ENCODE measurements at regions not wholly inside any gene's neighbourhood (a gene's known extent, or its start where the extent isn't known, plus 50 kb on each side); places are given as distances from the start of the nearest gene placed in this dataset.

DNA sequence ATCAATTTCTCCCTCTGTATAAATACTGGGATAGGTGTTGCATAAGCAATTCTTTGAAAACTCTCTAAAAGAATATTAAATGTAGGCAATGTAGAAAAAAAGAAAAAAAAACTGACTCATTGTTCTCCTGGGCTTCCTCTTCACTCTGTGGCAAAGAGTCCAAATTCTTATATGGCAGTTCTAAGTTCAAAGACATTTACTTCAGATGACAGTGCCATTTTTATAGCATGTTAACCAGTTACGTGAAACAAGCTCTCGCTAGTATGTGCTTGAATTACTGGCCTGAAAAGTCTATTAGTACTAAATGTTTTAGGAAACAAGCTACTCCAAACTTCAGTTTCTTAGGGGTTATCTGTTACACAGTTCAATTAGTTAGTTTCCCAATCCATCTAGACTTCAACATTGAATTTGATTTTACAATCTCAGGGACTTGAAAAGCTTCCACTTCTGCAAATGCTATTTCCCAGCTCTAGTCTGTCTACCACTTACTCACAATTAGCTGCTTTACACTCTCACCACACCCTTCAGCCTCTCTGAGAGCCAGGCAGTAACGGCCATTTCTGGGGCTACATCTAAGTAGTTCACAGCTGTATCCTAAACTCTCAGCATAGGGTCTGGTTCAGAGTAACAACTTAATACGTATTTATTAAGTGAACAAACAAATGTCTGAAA lies 100.4 kb downstream of the OGFRL1 start:
- no peak overlapping the region for H3K9ac ChIP-seq (ENCODE audit: insufficient read length, low read depth)
- no peak for DNase-seq (ENCODE audit: low read depth, low spot score)
- H3K9me3 ChIP-seq (ENCODE audit: insufficient read depth, low read length) = no peaks in the 10 kb centered on the region
- TF ChIP-seq ZNF274 (IDR thresholded peaks at IDR 0.05; ENCODE audit: low read depth, low read length) (no peak), YY1 (IDR thresholded peaks at IDR 0.05; ENCODE audit: insufficient read depth, insufficient read length) (no peak), SUZ12 (IDR thresholded peaks at IDR 0.05; ENCODE audit: extremely low read depth, insufficient read depth, insufficient read length) (no peak)
- H3K27me3 ChIP-seq (ENCODE audit: insufficient read depth, insufficient read length) = no peaks in the 10 kb centered on the region
- H3K4me1 ChIP-seq (ENCODE audit: insufficient read depth, insufficient read length) = no peaks in the 10 kb centered on the region
- no peak overlapping the region for H3K4me3 ChIP-seq (ENCODE audit: insufficient read length, low read depth)
- no peaks in the 10 kb centered on the region for H3K36me3 ChIP-seq (ENCODE audit: insufficient read depth, insufficient read length, low read length)

DNA sequence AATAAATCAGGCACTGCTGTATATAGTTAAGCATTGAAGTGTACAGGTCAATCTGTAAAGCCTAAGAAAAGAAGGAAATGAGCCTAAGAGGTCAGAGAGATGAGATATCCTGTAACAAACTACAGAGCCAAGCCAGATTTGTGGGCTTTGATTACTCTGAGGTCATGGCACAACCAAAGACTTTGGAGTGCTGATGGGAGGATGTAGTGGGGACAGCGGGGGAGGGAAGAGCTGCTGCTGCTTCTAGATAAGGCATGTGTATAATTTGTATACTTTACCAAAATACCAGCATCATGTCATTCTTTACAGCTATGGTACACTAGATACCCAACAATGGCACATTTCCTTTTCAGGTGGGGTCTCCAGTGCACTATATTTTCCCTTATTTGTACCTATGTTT lies 102.5 kb downstream of the OGFRL1 start:
- H3K36me3 ChIP-seq (ENCODE audit: insufficient read depth, insufficient read length, low read length) = no peaks in the 10 kb centered on the region
- no peaks in the 10 kb centered on the region for H3K4me1 ChIP-seq (ENCODE audit: insufficient read depth, insufficient read length)
- no peak for DNase-seq (ENCODE audit: low read depth, low spot score)
- H3K9ac ChIP-seq (ENCODE audit: insufficient read length, low read depth) = no peak overlapping the region
- no peaks in the 10 kb centered on the region for H3K27me3 ChIP-seq (ENCODE audit: insufficient read depth, insufficient read length)
- TF ChIP-seq ZNF274 (IDR thresholded peaks at IDR 0.05; ENCODE audit: low read depth, low read length) (no peak), YY1 (IDR thresholded peaks at IDR 0.05; ENCODE audit: insufficient read depth, insufficient read length) (no peak), SUZ12 (IDR thresholded peaks at IDR 0.05; ENCODE audit: extremely low read depth, insufficient read depth, insufficient read length) (no peak)
- H3K9me3 ChIP-seq (ENCODE audit: insufficient read depth, low read length) = no peaks in the 10 kb centered on the region
- no peak overlapping the region for H3K4me3 ChIP-seq (ENCODE audit: insufficient read length, low read depth)

DNA sequence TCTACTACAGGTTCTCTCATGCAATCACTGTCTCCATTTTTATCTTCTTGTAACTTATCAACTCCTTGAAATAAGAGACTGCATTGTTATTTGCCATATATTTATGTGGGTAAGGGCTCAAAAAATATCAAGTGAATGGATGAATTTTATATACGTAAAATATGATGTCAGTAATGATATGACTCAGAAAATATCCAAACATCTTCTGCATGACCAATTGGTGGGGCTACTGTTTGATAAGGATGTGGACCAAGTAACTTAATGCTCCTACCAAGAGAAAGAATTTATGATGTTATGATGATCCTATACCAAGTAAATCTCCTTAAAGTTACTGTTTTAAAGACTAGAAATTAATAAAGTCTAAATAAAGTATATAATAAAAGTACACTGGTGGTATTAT lies 103.7 kb downstream of the OGFRL1 start:
- Histone ChIP-seq H3K4me3 (ENCODE audit: insufficient read length, low read depth) (no peak overlapping the region), H3K27me3 (ENCODE audit: insufficient read depth, insufficient read length) (no peaks in the 10 kb centered on the region), H3K4me1 (ENCODE audit: insufficient read depth, insufficient read length) (no peaks in the 10 kb centered on the region), H3K9me3 (ENCODE audit: insufficient read depth, low read length) (no peaks in the 10 kb centered on the region), H3K36me3 (ENCODE audit: insufficient read depth, insufficient read length, low read length) (peaks cover 6% of the 10 kb centered on the region), H3K9ac (ENCODE audit: insufficient read length, low read depth) (no peak overlapping the region)
- TF ChIP-seq ZNF274 (IDR thresholded peaks at IDR 0.05; ENCODE audit: low read depth, low read length) = no peak
- TF ChIP-seq SUZ12 (IDR thresholded peaks at IDR 0.05; ENCODE audit: extremely low read depth, insufficient read depth, insufficient read length) = no peak
- no peak for TF ChIP-seq YY1 (IDR thresholded peaks at IDR 0.05; ENCODE audit: insufficient read depth, insufficient read length)
- no peak for DNase-seq (ENCODE audit: low read depth, low spot score)

DNA sequence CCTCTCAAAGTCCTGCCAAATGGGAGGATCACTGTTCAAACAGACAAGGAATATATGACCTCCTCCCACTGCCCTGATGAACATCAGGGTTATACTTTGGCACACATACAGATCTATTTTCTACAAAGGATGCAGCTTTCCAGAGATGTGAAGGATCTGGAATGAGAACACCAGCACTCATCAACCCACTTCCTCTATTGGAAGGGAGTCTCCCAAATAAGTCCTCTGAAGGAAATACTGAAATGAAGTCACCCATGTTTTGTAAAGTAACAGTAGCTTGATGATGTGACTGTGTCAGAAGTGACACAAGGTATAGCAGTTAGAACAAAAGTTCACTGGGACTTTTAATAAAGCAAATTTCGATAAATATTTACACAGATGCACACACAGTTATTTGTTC lies 104.9 kb downstream of the OGFRL1 start:
- Histone ChIP-seq H3K9ac (ENCODE audit: insufficient read length, low read depth) (no peak overlapping the region), H3K4me3 (ENCODE audit: insufficient read length, low read depth) (no peak overlapping the region), H3K27me3 (ENCODE audit: insufficient read depth, insufficient read length) (no peaks in the 10 kb centered on the region), H3K9me3 (ENCODE audit: insufficient read depth, low read length) (no peaks in the 10 kb centered on the region), H3K36me3 (ENCODE audit: insufficient read depth, insufficient read length, low read length) (peaks cover 13% of the 10 kb centered on the region), H3K4me1 (ENCODE audit: insufficient read depth, insufficient read length) (no peaks in the 10 kb centered on the region)
- DNase-seq (ENCODE audit: low read depth, low spot score) = no peak
- TF ChIP-seq ZNF274 (IDR thresholded peaks at IDR 0.05; ENCODE audit: low read depth, low read length) (no peak), SUZ12 (IDR thresholded peaks at IDR 0.05; ENCODE audit: extremely low read depth, insufficient read depth, insufficient read length) (no peak), YY1 (IDR thresholded peaks at IDR 0.05; ENCODE audit: insufficient read depth, insufficient read length) (no peak)

DNA sequence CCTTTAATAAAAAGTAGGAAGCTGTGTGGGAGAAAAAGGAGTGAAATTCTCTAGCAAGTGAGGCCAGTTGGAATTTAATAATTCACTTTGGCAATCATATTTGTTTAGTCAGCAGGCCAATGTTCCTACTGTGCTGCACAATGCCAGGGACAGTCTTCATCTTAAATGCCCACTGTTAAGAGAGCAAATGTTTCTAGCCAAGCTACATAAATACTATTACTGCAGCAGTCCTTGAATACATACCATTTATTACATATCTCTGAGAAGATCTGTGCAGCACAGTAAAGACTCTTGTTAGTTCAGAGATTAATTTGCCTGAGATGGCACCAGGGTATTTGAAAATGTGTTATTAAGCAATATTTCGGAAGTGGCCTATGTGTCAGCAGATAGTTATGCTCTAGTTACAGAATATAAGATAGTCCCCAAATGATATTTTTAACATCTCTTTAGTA lies 105.4 kb downstream of the OGFRL1 start:
- Histone ChIP-seq H3K27me3 (ENCODE audit: insufficient read depth, insufficient read length) (no peaks in the 10 kb centered on the region), H3K9me3 (ENCODE audit: insufficient read depth, low read length) (no peaks in the 10 kb centered on the region), H3K36me3 (ENCODE audit: insufficient read depth, insufficient read length, low read length) (peaks cover 13% of the 10 kb centered on the region), H3K9ac (ENCODE audit: insufficient read length, low read depth) (no peak overlapping the region), H3K4me3 (ENCODE audit: insufficient read length, low read depth) (no peak overlapping the region), H3K4me1 (ENCODE audit: insufficient read depth, insufficient read length) (no peaks in the 10 kb centered on the region)
- DNase-seq (ENCODE audit: low read depth, low spot score) = no peak
- no peak for TF ChIP-seq YY1 (IDR thresholded peaks at IDR 0.05; ENCODE audit: insufficient read depth, insufficient read length)
- TF ChIP-seq ZNF274 (IDR thresholded peaks at IDR 0.05; ENCODE audit: low read depth, low read length) = no peak
- no peak for TF ChIP-seq SUZ12 (IDR thresholded peaks at IDR 0.05; ENCODE audit: extremely low read depth, insufficient read depth, insufficient read length)

DNA sequence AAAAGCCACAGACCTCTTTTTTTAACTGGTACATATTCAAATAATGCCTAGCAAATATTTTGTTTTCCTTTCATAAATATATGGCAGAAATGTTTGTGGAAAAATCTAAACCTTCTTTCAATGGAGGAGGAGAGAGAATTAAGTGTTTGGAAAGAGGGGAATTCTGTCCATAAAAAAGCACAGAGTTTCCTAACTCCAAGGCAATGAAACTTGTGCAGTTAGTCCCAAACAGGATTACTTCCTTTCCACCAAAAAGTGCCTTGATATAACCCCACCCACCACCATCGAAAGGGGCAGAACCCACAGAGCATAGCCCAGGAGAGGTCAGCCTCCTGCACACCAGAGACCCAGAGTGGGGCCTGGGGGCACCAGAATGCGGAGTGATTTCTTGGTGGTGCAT lies 106.3 kb downstream of the OGFRL1 start:
- H3K27me3 ChIP-seq (ENCODE audit: insufficient read depth, insufficient read length) = no peaks in the 10 kb centered on the region
- H3K4me3 ChIP-seq (ENCODE audit: insufficient read length, low read depth) = no peak overlapping the region
- H3K4me1 ChIP-seq (ENCODE audit: insufficient read depth, insufficient read length) = no peaks in the 10 kb centered on the region
- TF ChIP-seq SUZ12 (IDR thresholded peaks at IDR 0.05; ENCODE audit: extremely low read depth, insufficient read depth, insufficient read length) (no peak), YY1 (IDR thresholded peaks at IDR 0.05; ENCODE audit: insufficient read depth, insufficient read length) (no peak), ZNF274 (IDR thresholded peaks at IDR 0.05; ENCODE audit: low read depth, low read length) (no peak)
- peaks cover 13% of the 10 kb centered on the region for H3K36me3 ChIP-seq (ENCODE audit: insufficient read depth, insufficient read length, low read length)
- no peak for DNase-seq (ENCODE audit: low read depth, low spot score)
- no peaks in the 10 kb centered on the region for H3K9me3 ChIP-seq (ENCODE audit: insufficient read depth, low read length)
- no peak overlapping the region for H3K9ac ChIP-seq (ENCODE audit: insufficient read length, low read depth)

DNA sequence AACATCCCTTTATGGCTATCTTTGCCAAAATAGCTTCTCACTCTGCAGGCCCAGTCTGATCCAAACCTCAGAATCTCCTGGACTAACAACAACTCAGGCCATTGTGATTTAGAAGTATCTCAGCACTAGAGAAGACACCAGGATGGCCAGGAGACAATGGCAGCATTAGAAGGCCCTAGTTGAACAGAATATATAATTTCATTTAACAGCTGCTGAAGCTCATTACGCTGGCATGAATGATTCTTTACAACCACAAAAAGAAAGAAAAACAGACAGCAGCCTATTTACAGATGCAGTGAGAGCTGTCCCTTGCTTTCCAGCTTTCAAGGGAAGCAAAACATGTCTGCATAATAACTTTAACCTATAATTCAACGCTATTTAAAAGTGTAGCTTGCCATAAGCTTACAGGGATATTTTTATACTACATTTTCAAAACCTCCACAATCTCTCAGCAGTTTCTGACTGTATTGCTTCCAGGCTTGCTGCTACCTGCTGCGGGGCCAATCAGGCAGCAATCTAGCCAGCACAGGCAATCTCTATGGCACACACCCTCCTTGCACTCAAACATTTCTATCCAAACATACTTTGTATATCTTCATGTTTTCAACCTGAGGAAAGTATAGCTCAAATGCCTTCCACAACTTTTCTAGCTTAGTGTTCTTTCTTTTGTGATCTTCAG lies 107.3 kb downstream of the OGFRL1 start:
- no peak for DNase-seq (ENCODE audit: low read depth, low spot score)
- Histone ChIP-seq H3K9me3 (ENCODE audit: insufficient read depth, low read length) (no peaks in the 10 kb centered on the region), H3K27me3 (ENCODE audit: insufficient read depth, insufficient read length) (no peaks in the 10 kb centered on the region), H3K4me1 (ENCODE audit: insufficient read depth, insufficient read length) (no peaks in the 10 kb centered on the region), H3K9ac (ENCODE audit: insufficient read length, low read depth) (no peak overlapping the region), H3K36me3 (ENCODE audit: insufficient read depth, insufficient read length, low read length) (peaks cover 13% of the 10 kb centered on the region), H3K4me3 (ENCODE audit: insufficient read length, low read depth) (no peak overlapping the region)
- TF ChIP-seq SUZ12 (IDR thresholded peaks at IDR 0.05; ENCODE audit: extremely low read depth, insufficient read depth, insufficient read length) = no peak
- no peak for TF ChIP-seq ZNF274 (IDR thresholded peaks at IDR 0.05; ENCODE audit: low read depth, low read length)
- TF ChIP-seq YY1 (IDR thresholded peaks at IDR 0.05; ENCODE audit: insufficient read depth, insufficient read length) = no peak

Measured in NT2/D1 (cell line).